SIG-M5 treated with dmso at 0.1 percent for 504 hours (cell line): ENCODE measurements at regions not wholly inside any gene's neighbourhood (a gene's known extent, or its start where the extent isn't known, plus 50 kb on each side); places are given as distances from the start of the nearest gene placed in this dataset.
A peak's percentile ranks its signal among the peaks of the same experiment; 100 is the strongest.
"Not testable (repeated sequence)": the region's sequence is repeated elsewhere in the genome, so short reads cannot be mapped to it uniquely, and the experiment has no call there.

ENCODE experiments used
- DNase-seq: peaks from one replicate; lab custom pipeline; 2025; ENCODE audit not compliant: unreplicated experiment; lab: John Stamatoyannopoulos, UW

GRCh38 chr2:239561446-239562001 is 160.7 kb upstream of the HDAC4 start:
- no peak for DNase-seq

- DNase-seq = no peak
These were observed 158.8 kb upstream of the HDAC4 start for GRCh38 chr2:239559417-239560261.

GRCh38 chr2:239558661-239559060 is 157.8 kb upstream of the HDAC4 start:
- DNase-seq = no peak

- DNase-seq = no peak
These were observed 156.7 kb upstream of the HDAC4 start for GRCh38 chr2:239557516-239557915.

- peak; percentile 15 for DNase-seq
These were observed 154.7 kb upstream of the HDAC4 start for GRCh38 chr2:239555571-239555905.

- DNase-seq = no peak
These were observed 154.1 kb upstream of the HDAC4 start for GRCh38 chr2:239554766-239555570.

GRCh38 chr2:239553376-239554000 is 152.7 kb upstream of the HDAC4 start:
- DNase-seq = no peak

- DNase-seq = no peak
These were observed 151.6 kb upstream of the HDAC4 start for GRCh38 chr2:239552213-239552926.

- DNase-seq = no peak
These were observed 150.4 kb upstream of the HDAC4 start for GRCh38 chr2:239551206-239551605.

- no peak for DNase-seq
These were observed 149.5 kb upstream of the HDAC4 start for GRCh38 chr2:239550357-239550756.

- no peak for DNase-seq
These were observed 149.0 kb upstream of the HDAC4 start for GRCh38 chr2:239549711-239550255.

GRCh38 chr2:239548965-239549595 is 148.3 kb upstream of the HDAC4 start:
- DNase-seq = no peak

GRCh38 chr2:239548451-239548871 is 147.6 kb upstream of the HDAC4 start:
- DNase-seq = no peak

- DNase-seq = not testable (repeated sequence)
These were observed 146.3 kb upstream of the HDAC4 start for GRCh38 chr2:239547140-239547539.

- DNase-seq = no peak
These were observed 145.7 kb upstream of the HDAC4 start for GRCh38 chr2:239546541-239546940.

GRCh38 chr2:239545741-239546392 is 145.0 kb upstream of the HDAC4 start:
- DNase-seq = no peak

GRCh38 chr2:239544918-239545465 is 144.2 kb upstream of the HDAC4 start:
- DNase-seq = no peak

GRCh38 chr2:239544143-239544917 is 143.5 kb upstream of the HDAC4 start:
- DNase-seq = no peak
